ENCODE measurements at regions not wholly inside any gene's neighbourhood (a gene's known extent, or its start where the extent isn't known, plus 50 kb on each side); places are given as distances from the start of the nearest gene placed in this dataset.
"Not testable (repeated sequence)": the region's sequence is repeated elsewhere in the genome, so short reads cannot be mapped to it uniquely, and the experiment has no call there.

DNA sequence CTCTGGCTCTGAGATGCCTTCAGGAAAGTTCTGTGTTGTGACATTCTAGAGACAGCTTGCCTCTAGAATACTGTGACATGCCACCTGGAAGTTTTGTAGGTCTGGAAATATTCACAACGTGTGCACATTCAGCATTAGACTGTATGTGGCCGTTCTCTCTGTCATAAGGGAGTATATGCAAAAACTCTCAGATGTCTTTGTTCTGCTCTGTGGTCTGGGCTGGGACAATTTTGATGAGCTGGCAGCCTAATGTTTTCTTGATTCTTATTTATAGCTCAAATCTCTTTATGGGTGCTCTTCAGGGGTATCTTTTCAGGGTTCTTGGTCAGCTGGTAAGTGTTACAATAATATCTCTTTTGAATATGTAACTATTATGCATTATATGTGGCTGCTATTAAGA is 355.1 kb downstream of the PAX1 start:
- H3K27ac Mint-ChIP-seq (ENCODE audit: unreplicated experiment): no peak overlapping the region
- no peak for DNase-seq (ENCODE audit: low spot score)
- no peaks in the 10 kb centered on the region for H3K9me3 Mint-ChIP-seq (ENCODE audit: unreplicated experiment)
- TF ChIP-seq, protein P1, sequence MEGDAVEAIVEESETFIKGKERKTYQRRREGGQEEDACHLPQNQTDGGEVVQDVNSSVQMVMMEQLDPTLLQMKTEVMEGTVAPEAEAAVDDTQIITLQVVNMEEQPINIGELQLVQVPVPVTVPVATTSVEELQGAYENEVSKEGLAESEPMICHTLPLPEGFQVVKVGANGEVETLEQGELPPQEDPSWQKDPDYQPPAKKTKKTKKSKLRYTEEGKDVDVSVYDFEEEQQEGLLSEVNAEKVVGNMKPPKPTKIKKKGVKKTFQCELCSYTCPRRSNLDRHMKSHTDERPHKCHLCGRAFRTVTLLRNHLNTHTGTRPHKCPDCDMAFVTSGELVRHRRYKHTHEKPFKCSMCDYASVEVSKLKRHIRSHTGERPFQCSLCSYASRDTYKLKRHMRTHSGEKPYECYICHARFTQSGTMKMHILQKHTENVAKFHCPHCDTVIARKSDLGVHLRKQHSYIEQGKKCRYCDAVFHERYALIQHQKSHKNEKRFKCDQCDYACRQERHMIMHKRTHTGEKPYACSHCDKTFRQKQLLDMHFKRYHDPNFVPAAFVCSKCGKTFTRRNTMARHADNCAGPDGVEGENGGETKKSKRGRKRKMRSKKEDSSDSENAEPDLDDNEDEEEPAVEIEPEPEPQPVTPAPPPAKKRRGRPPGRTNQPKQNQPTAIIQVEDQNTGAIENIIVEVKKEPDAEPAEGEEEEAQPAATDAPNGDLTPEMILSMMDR (IDR thresholded peaks at IDR 0.05; ENCODE audit: unreplicated experiment): no peak
- H3K27me3 Mint-ChIP-seq (ENCODE audit: unreplicated experiment): no peaks in the 10 kb centered on the region
- H3K36me3 Mint-ChIP-seq (ENCODE audit: low read depth, unreplicated experiment): no peaks in the 10 kb centered on the region
- no peak overlapping the region for H3K4me3 Mint-ChIP-seq (ENCODE audit: unreplicated experiment)
- peaks cover 2% of the 10 kb centered on the region for H3K4me1 Mint-ChIP-seq (ENCODE audit: unreplicated experiment)

DNA sequence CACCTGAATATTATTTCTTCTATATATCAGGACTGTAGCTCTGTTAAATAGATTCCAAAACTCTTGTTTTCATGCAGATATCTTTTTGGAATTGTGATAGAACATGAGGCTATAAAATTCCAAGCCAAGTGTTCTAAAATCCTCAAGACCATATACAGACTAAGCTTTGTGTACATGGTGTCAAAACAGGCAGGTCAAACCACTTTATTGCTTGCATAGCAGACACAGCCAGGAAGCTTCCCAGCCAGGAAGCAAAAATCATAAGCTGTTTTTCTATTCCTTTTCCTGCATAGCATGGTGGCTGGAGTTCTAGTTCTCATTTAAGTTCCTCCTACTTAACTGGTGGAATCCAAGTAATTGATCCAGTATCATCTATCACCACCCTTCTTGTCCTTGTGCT is 353.3 kb downstream of the PAX1 start:
- Mint-ChIP-seq H3K27me3 (ENCODE audit: unreplicated experiment) (no peaks in the 10 kb centered on the region), H3K4me1 (ENCODE audit: unreplicated experiment) (peaks cover 2% of the 10 kb centered on the region), H3K4me3 (ENCODE audit: unreplicated experiment) (no peak overlapping the region), H3K9me3 (ENCODE audit: unreplicated experiment) (no peaks in the 10 kb centered on the region), H3K27ac (ENCODE audit: unreplicated experiment) (no peak overlapping the region), H3K36me3 (ENCODE audit: low read depth, unreplicated experiment) (no peaks in the 10 kb centered on the region)
- DNase-seq (ENCODE audit: low spot score): no peak
- TF ChIP-seq, protein P1 (IDR thresholded peaks at IDR 0.05; ENCODE audit: unreplicated experiment): no peak

DNA sequence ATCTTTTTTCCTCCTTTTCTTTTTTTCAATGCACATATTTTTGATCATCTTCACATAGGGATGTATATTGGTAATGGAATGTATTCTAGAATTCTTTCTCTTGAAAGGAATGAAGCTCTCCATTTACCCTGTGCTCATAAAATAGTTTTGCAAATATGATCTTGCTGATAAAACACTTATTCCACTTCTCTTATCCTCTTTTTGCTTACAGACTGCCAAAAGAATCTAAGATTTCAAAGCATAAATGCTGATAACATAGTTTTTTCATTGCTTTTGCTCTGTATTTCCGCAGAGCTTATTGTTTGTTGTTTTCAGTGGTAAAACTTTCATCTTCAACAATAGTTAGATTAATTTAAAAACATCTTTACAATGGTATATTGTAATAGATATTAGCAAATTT is 350.5 kb downstream of the PAX1 start:
- no peaks in the 10 kb centered on the region for H3K27me3 Mint-ChIP-seq (ENCODE audit: unreplicated experiment)
- H3K4me1 Mint-ChIP-seq (ENCODE audit: unreplicated experiment): no peaks in the 10 kb centered on the region
- H3K9me3 Mint-ChIP-seq (ENCODE audit: unreplicated experiment): no peaks in the 10 kb centered on the region
- DNase-seq (ENCODE audit: low spot score): no peak
- H3K36me3 Mint-ChIP-seq (ENCODE audit: low read depth, unreplicated experiment): no peaks in the 10 kb centered on the region
- no peak overlapping the region for H3K27ac Mint-ChIP-seq (ENCODE audit: unreplicated experiment)
- H3K4me3 Mint-ChIP-seq (ENCODE audit: unreplicated experiment): no peak overlapping the region
- TF ChIP-seq, protein P1 (IDR thresholded peaks at IDR 0.05; ENCODE audit: unreplicated experiment): no peak

DNA sequence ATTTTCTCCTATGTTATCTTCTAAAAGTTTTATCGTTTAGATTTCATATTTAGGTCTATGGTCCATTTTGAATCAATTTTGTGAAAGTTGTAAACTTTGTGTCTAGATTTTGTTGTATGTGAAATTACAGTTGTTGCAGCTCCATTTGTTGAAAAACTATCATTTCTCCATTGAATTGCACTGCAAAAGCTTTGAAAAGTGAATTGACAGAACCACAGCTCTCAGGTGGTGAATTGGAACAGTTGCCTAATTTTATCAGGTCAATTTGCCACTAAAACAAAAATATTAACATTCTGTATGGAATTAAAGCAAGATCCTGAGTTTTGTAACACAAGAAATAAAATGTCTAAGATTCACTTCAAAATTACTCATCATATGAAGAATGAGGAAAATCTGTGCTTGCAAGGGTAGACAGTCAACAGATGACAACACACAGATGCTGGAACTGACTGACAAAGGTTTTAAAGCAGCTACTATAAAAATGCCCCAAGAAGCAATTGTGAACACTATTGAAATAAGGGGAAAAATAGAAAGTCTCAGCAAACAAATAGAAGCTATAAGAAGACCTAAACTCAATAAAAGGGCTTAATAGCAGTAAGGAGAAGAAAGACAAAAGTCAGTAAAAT is 346.7 kb downstream of the PAX1 start:
- Mint-ChIP-seq H3K36me3 (ENCODE audit: low read depth, unreplicated experiment) (no peaks in the 10 kb centered on the region), H3K27ac (ENCODE audit: unreplicated experiment) (no peak overlapping the region), H3K4me1 (ENCODE audit: unreplicated experiment) (no peaks in the 10 kb centered on the region)

DNA sequence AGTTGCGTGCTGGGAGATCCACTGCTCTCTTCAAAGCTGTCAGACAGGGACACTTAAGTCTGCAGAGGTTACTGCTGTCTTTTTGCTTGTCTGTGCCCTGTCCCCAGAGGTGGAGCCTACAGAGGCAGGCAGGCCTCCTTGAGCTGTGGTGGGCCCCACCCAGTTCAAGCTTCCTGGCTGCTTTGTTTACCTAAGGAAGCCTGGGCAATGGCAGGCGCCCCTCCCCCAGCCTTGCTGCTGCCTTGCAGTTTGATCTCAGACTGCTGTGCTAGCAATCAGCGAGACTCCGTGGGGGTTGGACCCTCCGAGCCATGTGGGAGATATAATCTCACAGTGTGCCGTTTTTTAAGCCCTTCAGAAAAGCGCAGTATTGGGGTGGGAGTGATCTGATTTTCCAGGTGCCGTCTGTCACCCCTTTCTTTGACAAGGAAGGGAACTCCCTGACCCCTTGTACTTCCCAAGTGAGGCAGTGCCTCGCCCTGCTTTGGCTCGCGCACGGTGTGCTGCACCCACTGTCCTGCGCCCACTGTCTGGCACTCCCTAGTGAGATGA is 340.6 kb downstream of the PAX1 start:
- H3K4me1 Mint-ChIP-seq (ENCODE audit: unreplicated experiment); H3K4me3 Mint-ChIP-seq (ENCODE audit: unreplicated experiment); H3K27me3 Mint-ChIP-seq (ENCODE audit: unreplicated experiment); H3K27ac Mint-ChIP-seq (ENCODE audit: unreplicated experiment); H3K36me3 Mint-ChIP-seq (ENCODE audit: low read depth, unreplicated experiment); H3K9me3 Mint-ChIP-seq (ENCODE audit: unreplicated experiment): not testable (repeated sequence)
- peak; percentile 9 for DNase-seq (ENCODE audit: low spot score)

More for the DNA sequence above, 346.7 kb downstream of the PAX1 start:
- TF ChIP-seq, protein P1 (IDR thresholded peaks at IDR 0.05; ENCODE audit: unreplicated experiment): no peak
- Mint-ChIP-seq H3K27me3 (ENCODE audit: unreplicated experiment) (no peaks in the 10 kb centered on the region), H3K4me3 (ENCODE audit: unreplicated experiment) (no peak overlapping the region), H3K9me3 (ENCODE audit: unreplicated experiment) (no peaks in the 10 kb centered on the region)
- DNase-seq (ENCODE audit: low spot score): no peak
